ENCODE measurements at regions not wholly inside any gene's neighbourhood (a gene's known extent, or its start where the extent isn't known, plus 50 kb on each side); places are given as distances from the start of the nearest gene placed in this dataset.
"Not testable (repeated sequence)": the region's sequence is repeated elsewhere in the genome, so short reads cannot be mapped to it uniquely, and the experiment has no call there.

GRCh38 chr1:57558066-57558465, 134.2 kb upstream of the DAB1 start:
- not testable (repeated sequence) for TF ChIP-seq CTCF (IDR thresholded peaks at IDR 0.05); ZFX (IDR thresholded peaks at IDR 0.05; ENCODE audit: borderline replicate concordance)

Measured in 22Rv1 (cell line).